SK-N-SH treated with all-trans-retinoic acid at 6 μM for 48 hours (cell line): ENCODE measurements at regions not wholly inside any gene's neighbourhood (a gene's known extent, or its start where the extent isn't known, plus 50 kb on each side); places are given as distances from the start of the nearest gene placed in this dataset.

Experiments
- CREB5 ChIP-seq: fragments of 250-450 bp; sonication (Bioruptor Pico); IDR thresholded peaks from 2 replicates; pipeline ENCODE4 v1.5.1; 2020; ENCODE audit warnings: low read depth, mild to moderate bottlenecking, moderate library complexity
- PATZ1 ChIP-seq: fragments of 250-450 bp; sonication (Bioruptor Pico); IDR thresholded peaks from 2 replicates; pipeline ENCODE4 v1.8.0; 2020; ENCODE audit warnings: mild to moderate bottlenecking, moderate library complexity, borderline replicate concordance
- ZNF565 ChIP-seq: fragments of 450-650 bp; formaldehyde crosslinking; conservative IDR thresholded peaks from 2 replicates; pipeline ENCODE4 v1.5.0; 2020; ENCODE audit warnings: low read depth, mild to moderate bottlenecking, moderate library complexity
- ZNF70 ChIP-seq: fragments of 450-650 bp; formaldehyde crosslinking; IDR thresholded peaks from 2 replicates; pipeline ENCODE4 v1.5.0; 2020; ENCODE audit warnings: mild to moderate bottlenecking, moderate library complexity

- TF ChIP-seq PATZ1 (CRISPR knock-in tag) (no peak), CREB5 (CRISPR knock-in tag) (no peak), ZNF565 (CRISPR knock-in tag) (no peak), ZNF70 (CRISPR knock-in tag) (no peak)
Measured at GRCh38 chr11:114762408-114762807, 84.1 kb downstream of the NXPE2 start.
